Heart left ventricle (tissue), 16 donors: ENCODE measurements at regions not wholly inside any gene's neighbourhood (a gene's known extent, or its start where the extent isn't known, plus 50 kb on each side); places are given as distances from the start of the nearest gene placed in this dataset.

Experiments used
- ATAC-seq, 4 donors: fragments of 200-7000 bp; cut with Tn5 transposase; one replicate each; pipeline ENCODE4 v1.9.1; 2020 to 2022; ENCODE audit warnings: moderate library complexity in 4 of 4, mild to moderate bottlenecking in 3 of 4, moderate number of reproducible peaks in 1 of 4
- DNase-seq, 5 donors: peaks; one replicate each; pipeline ENCODE4 v3.0.0-alpha.2; 2020
- H3K27ac ChIP-seq, 12 donors: fragments of 200-600 bp; sonication (generic) in 4 of 12; one replicate each; pipeline versions ENCODE4 v1.5.0 to v1.8.0; 2016 to 2022; ENCODE audit warnings: mild to moderate bottlenecking in 2 of 12
- H3K27me3 ChIP-seq, 9 donors: fragments of 200-600 bp; sonication (generic) in 2 of 9; one replicate each; pipeline versions ENCODE4 v1.5.1 to v1.8.0; 2016 to 2022; ENCODE audit warnings: mild to moderate bottlenecking in 3 of 9
- H3K36me3 ChIP-seq, 9 donors: fragments of 200-600 bp; sonication (generic) in 2 of 9; one replicate each; pipeline versions ENCODE4 v1.5.0 to v1.8.0; 2018 to 2022; ENCODE audit warnings: mild to moderate bottlenecking in 2 of 9
- H3K4me1 ChIP-seq, 12 donors: fragments of 200-600 bp; sonication (generic) in 4 of 12; one replicate each; pipeline versions ENCODE4 v1.5.0 to v1.8.0; 2016 to 2022; ENCODE audit warnings: mild to moderate bottlenecking in 3 of 12
- H3K4me3 ChIP-seq, 12 donors: fragments of 200-600 bp; sonication (generic) in 4 of 12; one replicate each; pipeline versions ENCODE4 v1.5.0 to v1.8.0; 2017 to 2022; ENCODE audit warnings: mild to moderate bottlenecking in 9 of 12, moderate library complexity in 4 of 12
- H3K9me3 ChIP-seq, 12 donors: fragments of 200-600 bp; sonication (generic) in 4 of 12; one replicate each; pipeline versions ENCODE4 v1.5.0 to v1.8.0; 2016 to 2022; ENCODE audit warnings: mild to moderate bottlenecking in 1 of 12
- CTCF ChIP-seq, 12 donors: fragments of 200-600 bp; sonication (generic) in 4 of 12; IDR thresholded peaks; one replicate each; pipeline versions ENCODE4 v1.5.0 to v1.8.0; 2018 to 2022; ENCODE audit warnings: antibody characterized with exemption in 12 of 12, mild to moderate bottlenecking in 5 of 12
- POLR2A ChIP-seq, 2 donors: fragments of 450-650 bp; IDR thresholded peaks; one replicate each; pipeline ENCODE4 v1.6.1; 2017; ENCODE audit warnings: antibody characterized with exemption in 2 of 2, mild to moderate bottlenecking in 2 of 2, moderate library complexity in 2 of 2
- WGBS, 4 donors: extraction: QIAGEN DNeasy Blood & Tissue Kit in 2 of 4; methylation state at CpG; one replicate each; pipeline versions ENCODE4 v1.1.5 to v1.1.7; 2013 to 2018; 5-methylcytosine and 5-hydroxymethylcytosine counted together
- intact Hi-C, 10 donors: fragments of 100-400 bp; cut with DNase I; formaldehyde crosslinking; loops; one replicate each; pipeline versions ENCODE4 v1.11.1 to v1.14.2; 2022
- donor health status: ischemic (EF 13 %, LVEDD 7.1; RV severe dilation, severe dysfunction).
- donor health status: healthy with polysubstance abuse.
- donor health status: DM: no; HTN: yes; CAD: no.
- donor health status: DM: no; HTN: no; CAD: no.
- donor health status: ischemic (EF 25% LVEDD 6.9; RV normal size, moderate dysfunction).
- donor health status: ischemic (EF 25% LVEDD 5.7; RV mildly dilated, moderate dysfunction).
- donor health status: healthy.
- donor health status: DM: yes; HTN: yes; CAD: no.
- donor health status: ischemic (EF 35%, LVEDD 5.7; RV mildly dilated, moderate dysfunction).
- donor health status: nonischemic (EF 11% LVEDD 7.7; RV severe dilation, severe dysfunction).
- donor health status: DM: yes; HTN: yes; CAD: no.
- donor health status: PGD.
- donor health status: ischemic (EF 29% LVEDD 5.4; RV normal size, mild dysfunction).
- donor health status: nonischemic (EF 23%, LVEDD 6.1; RV moderate dilation, normal function).

- intact Hi-C loops = no loop called here
- no peak for ATAC-seq
- Histone ChIP-seq H3K27ac (no peak overlapping the region), H3K4me1 (no peaks in the 10 kb centered on the region), H3K9me3 (no peaks in the 10 kb centered on the region), H3K36me3 (no peaks in the 10 kb centered on the region), H3K4me3 (no peak overlapping the region), H3K27me3 (no peaks in the 10 kb centered on the region)
- WGBS, 4 donors = 81 to 89% (median 85%) methylated on average over 2 of the region's 2 CpGs
- TF ChIP-seq POLR2A (IDR thresholded peaks at IDR 0.05) = no peak
- DNase-seq = no peak
Observed at GRCh38 chr3:22276351-22276750, 525.3 kb upstream of the ZNF385D start.

- TF ChIP-seq POLR2A (IDR thresholded peaks at IDR 0.05) = no peak
- TF ChIP-seq CTCF (IDR thresholded peaks at IDR 0.05) = no peak
- 67 to 88% (median 68%) methylated on average over 1 of the region's 1 CpG for WGBS, 4 donors
- no peak overlapping the region for H3K4me3 ChIP-seq
- peaks cover 0 to 7% (median 0%) of the 10 kb centered on the region in 12 donors for H3K9me3 ChIP-seq
- no peaks in the 10 kb centered on the region for H3K4me1 ChIP-seq
- H3K36me3 ChIP-seq = no peaks in the 10 kb centered on the region
- H3K27ac ChIP-seq = no peak overlapping the region
- DNase-seq (no peak), ATAC-seq (no peak)
- intact Hi-C loops = no loop called here
- no peaks in the 10 kb centered on the region for H3K27me3 ChIP-seq
Observed at GRCh38 chr3:22284559-22284958, 533.5 kb upstream of the ZNF385D start.

GRCh38 chr3:22288756-22289155 is 537.7 kb upstream of the ZNF385D start:
- DNase-seq (no peak), ATAC-seq (no peak)
- Histone ChIP-seq H3K36me3 (no peaks in the 10 kb centered on the region), H3K27me3 (no peaks in the 10 kb centered on the region), H3K27ac (no peak overlapping the region), H3K4me3 (no peak overlapping the region), H3K4me1 (no peaks in the 10 kb centered on the region), H3K9me3 (peaks cover 0 to 7% (median 0%) of the 10 kb centered on the region in 12 donors)
- intact Hi-C loops = no loop called here
- WGBS, 4 donors = 0 to 54% (median 31%) methylated on average over 1 of the region's 1 CpG
- TF ChIP-seq POLR2A (IDR thresholded peaks at IDR 0.05) (no peak), CTCF (IDR thresholded peaks at IDR 0.05) (no peak)

- no peak for ATAC-seq
- no peak for DNase-seq
- intact Hi-C loops = no loop called here
Observed at GRCh38 chr3:22292681-22293080, 541.7 kb upstream of the ZNF385D start.

More at GRCh38 chr3:22292681-22293080, 541.7 kb upstream of the ZNF385D start:
- no peak overlapping the region for H3K27ac ChIP-seq
- no peak overlapping the region for H3K4me3 ChIP-seq
- no peaks in the 10 kb centered on the region for H3K4me1 ChIP-seq
- TF ChIP-seq CTCF (IDR thresholded peaks at IDR 0.05) = no peak
- TF ChIP-seq POLR2A (IDR thresholded peaks at IDR 0.05) = no peak
- no peaks in the 10 kb centered on the region for H3K36me3 ChIP-seq
- no peaks in the 10 kb centered on the region for H3K27me3 ChIP-seq
- peaks cover 0 to 7% (median 0%) of the 10 kb centered on the region in 12 donors for H3K9me3 ChIP-seq
